GM18951 (cell line): ENCODE measurements at regions not wholly inside any gene's neighbourhood (a gene's known extent, or its start where the extent isn't known, plus 50 kb on each side); places are given as distances from the start of the nearest gene placed in this dataset.

ENCODE experiments used
- POLR2A ChIP-seq: IDR thresholded peaks from 4 replicates; pipeline ENCODE4 v1.6.1; 2011; ENCODE audit warnings: mild to moderate bottlenecking; ENCODE audit not compliant: insufficient read length, insufficient read depth; ENCODE audit errors: extremely low read depth
- in situ Hi-C: fragments of 300-500 bp; cut with MboI; formaldehyde crosslinking; loops from one replicate; pipeline ENCODE4 v1.12.0; 2022; ENCODE audit warnings: low sequenced_read_pairs, mixed read lengths, inconsistent platforms; ENCODE audit not compliant: unreplicated experiment

DNA sequence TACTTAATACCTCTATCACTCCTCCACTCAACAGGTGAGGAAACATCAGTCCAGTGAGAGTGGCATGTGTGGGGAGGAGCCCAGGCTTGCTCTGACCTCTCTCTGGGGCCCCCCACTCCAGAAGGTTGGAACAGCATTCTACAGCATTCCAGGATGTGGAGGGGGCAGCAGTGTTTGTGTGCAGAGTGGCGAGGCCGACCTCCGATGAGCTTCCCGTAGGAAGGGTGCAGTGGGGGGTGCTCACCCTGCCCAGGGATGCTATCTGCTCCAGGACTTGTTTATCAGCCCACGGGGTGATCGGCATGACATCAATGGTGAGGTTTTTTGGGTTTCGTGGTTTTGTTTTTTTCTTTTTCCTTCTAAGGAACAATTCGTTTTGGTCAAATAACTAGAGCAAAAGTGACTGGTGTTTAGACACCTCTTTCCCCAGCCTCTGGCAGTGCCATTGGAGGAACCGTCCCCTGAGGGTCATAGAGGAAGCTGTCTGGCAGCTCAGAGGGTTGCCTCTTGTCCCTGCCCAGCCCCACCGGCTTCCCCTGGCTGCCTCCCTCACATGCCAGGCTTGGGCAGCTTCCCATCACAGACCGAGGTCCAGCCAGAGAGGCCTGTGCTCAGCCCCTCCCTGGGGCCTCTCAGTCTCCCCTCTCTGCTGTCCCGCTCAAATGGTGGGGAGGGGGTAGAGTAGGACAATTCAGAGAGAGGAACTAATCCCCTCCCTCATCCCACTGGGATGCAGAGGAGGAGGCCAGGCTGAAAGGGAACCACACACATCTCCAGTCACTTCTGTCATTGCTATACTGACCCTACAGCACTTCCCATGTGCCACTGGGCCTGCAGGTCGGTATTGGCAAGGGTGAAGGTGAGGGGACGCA is 96.5 kb downstream of the ZFP36L2 start:
- TF ChIP-seq POLR2A: no peak
- in situ Hi-C loops: loop anchor here (10.0 kb wide), 2 partner anchors 105 to 355 kb away; no protein-coding TSS in a partner anchor

DNA sequence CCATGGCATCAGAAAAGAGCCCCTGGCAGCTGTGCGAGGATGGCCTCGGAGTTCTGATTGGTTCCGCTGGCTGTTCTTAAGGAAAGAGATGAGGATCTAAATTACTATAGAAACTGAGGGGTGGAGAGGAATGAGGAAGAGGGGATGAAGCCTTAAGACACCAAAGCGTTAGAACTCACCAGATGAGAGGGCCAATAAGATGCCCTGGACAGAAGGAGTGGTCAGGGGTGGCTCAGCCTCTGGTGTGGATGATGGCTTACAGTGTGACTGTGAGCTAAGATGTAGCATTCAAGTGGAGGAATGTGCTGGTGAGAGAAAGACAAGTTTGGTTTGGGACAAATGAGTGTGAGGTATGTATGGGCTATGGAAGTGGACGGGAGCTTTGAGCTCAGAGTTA is 97.8 kb downstream of the ZFP36L2 start:
- TF ChIP-seq POLR2A: no peak
- in situ Hi-C loops: loop anchor here (10.0 kb wide), 2 partner anchors 106 to 356 kb away; no protein-coding TSS in a partner anchor

DNA sequence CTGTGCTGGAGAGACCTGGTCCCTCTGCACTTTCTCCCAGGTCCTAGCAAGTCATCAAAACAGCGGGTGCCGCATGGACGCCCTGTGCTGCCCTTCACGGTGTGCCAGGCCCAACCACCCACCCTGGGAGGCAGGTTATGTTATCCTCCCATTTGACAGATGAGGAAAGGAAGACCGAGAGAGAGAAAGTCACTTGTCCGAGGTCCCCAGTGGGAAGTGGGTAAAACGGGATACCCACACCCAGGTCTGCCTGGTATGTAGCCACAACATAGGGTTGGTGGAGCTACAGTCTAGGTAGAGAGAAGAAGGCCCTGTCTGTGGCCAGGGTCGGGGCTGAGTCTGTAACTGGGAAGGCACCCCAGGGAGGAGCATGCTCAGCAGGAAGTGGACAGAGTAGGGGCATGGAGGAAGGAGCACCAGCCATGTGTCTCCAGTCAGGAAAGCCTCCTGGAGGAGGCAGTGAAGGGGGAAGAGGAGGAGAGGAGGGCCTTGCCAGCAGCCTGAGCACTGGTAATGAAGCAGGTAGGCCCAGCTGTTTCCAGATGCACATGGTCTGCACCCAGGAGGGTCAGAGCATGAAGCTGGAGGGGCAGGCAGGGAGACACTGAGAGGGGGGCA is 98.4 kb downstream of the ZFP36L2 start:
- in situ Hi-C loops: loop anchor here (10.0 kb wide), 2 partner anchors 107 to 357 kb away; no protein-coding TSS in a partner anchor
- no peak for TF ChIP-seq POLR2A

DNA sequence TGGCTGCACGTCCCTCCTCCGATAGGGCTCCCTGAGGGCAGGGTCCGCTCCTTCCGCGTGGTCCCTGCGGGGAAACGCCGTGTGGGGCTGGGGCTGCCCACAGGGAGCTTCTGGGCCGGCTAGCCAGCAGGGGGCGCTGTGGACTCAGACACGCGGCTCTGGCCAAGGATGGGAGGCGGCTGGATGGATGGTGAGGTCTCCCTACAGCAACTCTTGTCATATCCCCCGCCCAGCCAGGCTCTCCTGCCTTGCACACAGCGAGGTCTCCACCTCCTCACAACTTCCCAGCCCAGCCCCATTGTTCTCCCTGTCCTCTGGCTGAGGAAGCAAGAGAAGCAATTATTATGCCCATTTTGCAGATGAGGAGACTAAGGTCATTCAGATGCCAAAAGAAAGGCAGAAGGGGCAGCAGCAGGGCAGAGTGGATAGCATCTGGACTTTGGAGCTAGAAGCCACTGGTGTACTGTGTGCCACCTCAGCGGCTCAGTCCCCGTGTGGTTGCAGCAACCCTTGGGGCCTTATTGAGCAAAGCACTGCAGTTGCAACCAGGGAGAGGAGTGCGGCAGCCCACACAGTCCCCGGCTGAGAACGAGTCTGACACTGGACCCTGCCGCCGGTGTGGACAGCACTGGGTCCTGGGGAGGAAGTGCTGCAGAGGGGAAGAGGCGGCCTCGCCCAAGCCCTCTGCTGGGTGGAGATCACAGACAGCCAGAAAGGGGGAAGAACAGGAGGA is 99.0 kb downstream of the ZFP36L2 start:
- in situ Hi-C loops: loop anchor here (10.0 kb wide), 2 partner anchors 107 to 357 kb away; no protein-coding TSS in a partner anchor
- no peak for TF ChIP-seq POLR2A

- in situ Hi-C loops: loop anchor here (10.0 kb wide), 2 partner anchors 108 to 358 kb away; no protein-coding TSS in a partner anchor
These were observed 99.6 kb downstream of the ZFP36L2 start for GRCh38 chr2:43126817-43127207.

GRCh38 chr2:43125090-43125998 is 101.1 kb downstream of the ZFP36L2 start:
- TF ChIP-seq POLR2A: no peak
- in situ Hi-C loops: loop anchor here (10.0 kb wide), 2 partner anchors 109 to 359 kb away; no protein-coding TSS in a partner anchor

More at GRCh38 chr2:43126817-43127207, 99.6 kb downstream of the ZFP36L2 start:
- no peak for TF ChIP-seq POLR2A

DNA sequence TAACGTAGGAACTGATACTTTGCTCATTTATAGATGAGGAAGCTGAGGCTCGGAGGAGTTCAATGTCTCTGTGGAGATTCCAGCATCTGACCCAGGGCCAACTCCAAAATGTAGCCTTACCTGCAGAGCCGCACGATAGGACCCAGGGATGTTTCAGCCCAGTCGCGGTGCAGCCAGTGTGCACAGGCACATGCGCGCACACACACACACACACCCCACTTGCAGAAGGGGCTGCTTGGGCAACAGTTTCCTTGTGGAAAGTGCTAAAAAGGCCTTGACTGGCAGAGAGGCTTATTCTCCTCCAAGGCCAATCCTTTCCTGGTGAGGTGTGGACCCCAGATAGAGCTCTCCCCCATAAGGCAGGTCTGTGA is 101.7 kb downstream of the ZFP36L2 start:
- in situ Hi-C loops: loop anchor here (10.0 kb wide), 2 partner anchors 110 to 360 kb away; no protein-coding TSS in a partner anchor
- TF ChIP-seq POLR2A: no peak

DNA sequence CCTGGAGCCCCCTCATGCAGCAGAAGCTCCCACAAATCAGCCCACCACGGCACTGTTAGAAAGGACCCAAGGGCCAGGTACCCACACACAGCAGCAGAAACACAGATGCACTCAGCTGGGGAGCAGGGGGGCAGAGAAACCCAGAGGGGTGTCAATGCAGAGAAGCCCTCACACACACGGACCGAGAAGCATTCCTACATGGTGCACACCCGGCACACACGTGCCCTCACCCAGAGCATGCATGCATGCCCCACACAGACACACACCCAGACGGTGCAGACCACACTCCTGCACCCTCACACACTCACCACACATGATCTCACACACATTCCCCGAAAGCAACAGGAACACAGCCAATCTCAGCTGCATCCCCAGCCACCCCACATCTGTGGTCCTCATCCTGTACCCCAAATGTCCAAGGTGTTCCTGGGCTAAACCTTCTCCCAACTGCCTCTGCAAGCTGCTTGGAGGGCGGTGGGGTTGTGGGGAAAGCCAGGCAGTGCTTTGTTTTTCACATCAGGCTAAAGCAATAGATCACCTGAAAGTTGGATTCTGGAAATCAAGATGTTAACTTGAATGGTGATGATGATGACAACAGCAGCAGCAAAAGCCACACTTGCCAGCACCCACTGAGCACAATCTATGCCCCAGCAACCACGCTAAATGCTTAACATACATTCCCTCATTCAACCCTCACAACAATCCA is 102.3 kb downstream of the ZFP36L2 start:
- in situ Hi-C loops: loop anchor here (10.0 kb wide), 2 partner anchors 111 to 361 kb away; no protein-coding TSS in a partner anchor
- TF ChIP-seq POLR2A: no peak

GRCh38 chr2:43123486-43123885 is 102.9 kb downstream of the ZFP36L2 start:
- in situ Hi-C loops: loop anchor here (10.0 kb wide), 2 partner anchors 111 to 361 kb away; no protein-coding TSS in a partner anchor
- no peak for TF ChIP-seq POLR2A

DNA sequence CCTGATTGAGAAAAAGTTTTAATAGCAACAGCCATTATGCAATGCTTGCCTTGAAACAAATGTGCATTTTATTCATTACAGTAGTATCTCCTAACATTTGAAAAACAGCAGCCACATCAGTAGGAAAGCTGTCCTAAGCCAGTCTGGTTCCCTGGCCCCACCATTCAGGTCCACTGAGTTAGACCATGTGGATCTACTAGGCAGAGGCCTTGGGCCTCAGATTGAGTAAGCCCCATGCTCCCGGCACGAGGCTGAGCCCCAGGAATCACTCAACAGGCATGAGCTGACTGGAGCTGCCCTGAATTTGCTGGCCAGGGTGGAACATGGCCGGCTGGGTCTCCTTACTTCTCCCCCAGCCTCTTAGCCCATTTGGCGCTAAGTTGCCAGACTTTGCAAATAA is 103.4 kb downstream of the ZFP36L2 start:
- no peak for TF ChIP-seq POLR2A
- in situ Hi-C loops: loop anchor here (10.0 kb wide), 2 partner anchors 112 to 362 kb away; no protein-coding TSS in a partner anchor

DNA sequence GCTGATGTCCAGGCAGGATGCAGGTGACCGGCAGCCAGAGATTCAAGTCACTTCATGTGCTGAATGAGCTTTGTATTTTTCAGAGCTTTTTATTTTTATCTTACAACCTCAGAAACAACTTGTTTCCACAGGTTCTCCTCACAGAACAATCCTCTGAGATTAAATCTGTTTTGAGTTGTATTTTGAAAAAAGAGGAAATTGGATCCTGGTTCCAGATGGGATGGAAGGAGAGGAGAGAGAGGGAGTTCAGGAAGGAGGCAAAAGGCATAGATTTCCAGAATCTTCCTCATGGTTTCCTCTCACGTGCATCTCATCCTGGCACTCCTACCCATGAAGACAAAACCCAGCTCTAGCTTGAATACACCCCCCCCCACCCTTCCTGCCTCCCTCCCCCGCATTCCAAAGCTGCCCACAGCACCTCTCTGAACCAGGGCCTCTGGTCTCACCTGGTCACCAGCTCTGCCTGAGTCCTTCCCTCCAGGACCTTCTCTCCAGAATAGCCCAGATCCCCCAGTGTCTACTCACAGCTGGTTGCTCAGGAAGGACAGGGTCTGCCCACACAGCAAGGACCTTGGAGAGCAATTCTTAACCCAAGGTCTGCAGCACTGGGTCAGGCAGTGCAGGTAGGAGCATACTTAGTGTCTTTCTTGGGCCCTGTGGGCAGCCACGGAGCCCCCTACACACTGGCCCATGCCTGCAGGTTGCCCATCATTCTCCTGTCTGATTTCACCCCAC is 104.7 kb downstream of the ZFP36L2 start:
- TF ChIP-seq POLR2A: no peak
- in situ Hi-C loops: loop anchor here (10.0 kb wide), 2 partner anchors 113 to 363 kb away; no protein-coding TSS in a partner anchor

GRCh38 chr2:43119303-43119702 is 107.1 kb downstream of the ZFP36L2 start:
- in situ Hi-C loops: no loop called here
- TF ChIP-seq POLR2A: no peak
